Activated CD4-positive, alpha-beta T cell treated with anti-CD3 and anti-CD28 coated beads, Interleukin-2, amount 10 ng/mL, durations not matched to agents 7 days and 5 days (primary cell): ENCODE measurements at regions not wholly inside any gene's neighbourhood (a gene's known extent, or its start where the extent isn't known, plus 50 kb on each side); places are given as distances from the start of the nearest gene placed in this dataset.
"Not testable (repeated sequence)": the region's sequence is repeated elsewhere in the genome, so short reads cannot be mapped to it uniquely, and the experiment has no call there.

Experiments used
- CTCF ChIA-PET: fragments of 350-600 bp; sonication (Branson Sonifier 250); formaldehyde crosslinking; loops from one replicate; lab custom pipeline; 2021; ENCODE audit warnings: antibody characterized with exemption; lab: Charles Lee
- POLR2A ChIA-PET: fragments of 350-600 bp; sonication (Branson Sonifier 250); formaldehyde crosslinking; loops from one replicate; lab custom pipeline; 2021; ENCODE audit warnings: antibody characterized with exemption; lab: Charles Lee
- DNase-seq: peaks from one replicate; pipeline ENCODE4 v3.0.0-alpha.2; 2020
- H3K27ac Mint-ChIP-seq: one replicate; pipeline ENCODE4 v1.8.0; 2021; ENCODE audit warnings: mild to moderate bottlenecking, moderate library complexity, mixed read lengths
- H3K27me3 Mint-ChIP-seq: one replicate; pipeline ENCODE4 v1.8.0; 2021; ENCODE audit warnings: mixed read lengths
- H3K36me3 Mint-ChIP-seq: one replicate; pipeline ENCODE4 v1.8.0; 2021; ENCODE audit warnings: low read depth, mixed read lengths
- H3K4me1 Mint-ChIP-seq: one replicate; pipeline ENCODE4 v1.8.0; 2021; ENCODE audit warnings: mixed read lengths
- H3K4me3 Mint-ChIP-seq: one replicate; pipeline ENCODE4 v1.8.0; 2021; ENCODE audit warnings: mild to moderate bottlenecking, moderate library complexity, mixed read lengths
- H3K9me3 Mint-ChIP-seq: one replicate; pipeline ENCODE4 v1.8.0; 2021; ENCODE audit warnings: mixed read lengths

DNA sequence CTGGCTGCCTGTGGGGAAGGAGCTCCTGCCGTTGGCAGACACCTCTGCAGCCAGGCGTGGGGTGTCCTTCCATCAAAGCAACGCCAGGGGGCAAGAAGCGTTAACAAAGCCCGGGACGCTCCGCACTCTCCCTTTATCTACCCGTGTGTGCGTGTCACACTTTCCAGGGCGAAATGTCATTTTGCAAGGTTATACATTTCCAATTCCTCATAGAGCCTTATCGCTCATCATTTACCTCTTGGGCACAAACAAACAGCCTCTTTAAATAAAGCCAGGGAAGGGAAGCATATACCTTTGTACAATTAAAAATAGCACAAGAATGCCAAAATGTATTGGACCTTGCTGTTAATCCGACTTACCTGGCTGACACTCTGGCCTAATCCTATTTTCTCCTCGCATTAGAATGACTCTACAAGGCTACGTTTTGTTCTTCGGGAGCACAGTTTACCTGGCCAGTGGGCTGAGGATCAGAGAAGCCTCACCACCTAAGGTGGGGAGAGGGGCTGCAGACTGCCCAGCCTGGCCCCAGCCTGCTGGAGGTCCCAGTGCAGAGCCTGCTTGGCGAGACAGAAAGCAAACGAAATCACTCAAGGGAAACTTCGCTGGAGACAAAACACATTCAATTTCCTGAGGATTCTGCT is 77.6 kb upstream of the EN2 start:
- Mint-ChIP-seq H3K27me3 (peaks cover 80% of the 10 kb centered on the region), H3K36me3 (no peaks in the 10 kb centered on the region), H3K4me3 (no peak overlapping the region), H3K9me3 (no peaks in the 10 kb centered on the region), H3K27ac (no peak overlapping the region), H3K4me1 (peaks cover 22% of the 10 kb centered on the region)
- CTCF ChIA-PET: interaction anchor here (1.2 to 1.6 kb wide), 3 partner anchors 9 to 93 kb away, joined by 3 to 5 read pairs (median 4); no protein-coding TSS in a partner anchor
- peak; percentile 70 for DNase-seq
- POLR2A ChIA-PET: no interaction called here

DNA sequence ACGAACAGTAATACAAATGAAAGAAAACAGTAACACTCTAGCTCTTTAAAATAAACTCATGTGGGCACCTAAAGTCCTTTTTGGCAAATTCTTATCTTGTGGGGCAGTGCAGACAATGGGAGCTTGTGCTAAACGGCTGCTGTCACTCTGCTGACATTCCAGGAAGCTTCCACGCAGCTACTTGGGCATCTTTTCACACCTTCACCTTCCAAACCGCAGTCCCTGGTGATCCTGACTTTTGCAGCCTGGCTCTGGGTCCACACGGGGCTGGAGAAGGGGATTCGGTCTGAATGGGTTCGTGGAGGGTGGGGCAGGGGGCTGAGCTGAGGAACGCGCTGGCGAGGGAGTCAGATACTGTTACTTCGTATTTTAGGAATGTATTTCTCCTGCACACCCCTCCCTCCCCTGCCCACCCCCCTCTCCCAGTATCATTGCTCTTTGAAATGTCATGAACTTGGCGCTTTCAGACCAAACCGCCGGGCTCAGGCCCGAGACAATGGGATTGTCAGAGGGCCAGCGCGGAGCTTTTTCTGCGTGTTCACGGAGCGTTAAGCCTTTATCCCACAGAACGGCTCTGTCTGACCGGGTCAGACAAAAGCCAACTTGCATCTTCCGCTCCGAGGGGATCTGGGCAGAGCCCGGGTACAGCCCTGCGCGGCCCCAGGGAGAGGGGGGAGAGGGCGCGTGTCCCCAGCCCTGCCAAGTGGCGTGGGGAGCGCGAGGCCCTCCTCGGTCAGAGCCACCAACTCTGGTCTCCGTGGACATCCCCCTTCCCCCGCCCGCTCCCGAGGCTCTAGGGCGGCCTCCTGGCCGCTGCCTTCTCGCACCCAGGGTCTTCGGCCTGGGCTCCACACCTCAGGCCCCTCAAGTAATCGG is 76.7 kb upstream of the EN2 start:
- H3K4me3 Mint-ChIP-seq: no peak overlapping the region
- H3K36me3 Mint-ChIP-seq: no peaks in the 10 kb centered on the region
- ChIA-PET POLR2A (no interaction called here), CTCF (interaction anchor here (0.7 to 1.6 kb wide), 3 partner anchors 8 to 1759 kb away, joined by 3 to 5 read pairs (median 4); no protein-coding TSS in a partner anchor)
- H3K27ac Mint-ChIP-seq: no peak overlapping the region
- peaks cover 14% of the 10 kb centered on the region for H3K4me1 Mint-ChIP-seq
- peaks cover 73% of the 10 kb centered on the region for H3K27me3 Mint-ChIP-seq
- no peak for DNase-seq
- no peaks in the 10 kb centered on the region for H3K9me3 Mint-ChIP-seq

DNA sequence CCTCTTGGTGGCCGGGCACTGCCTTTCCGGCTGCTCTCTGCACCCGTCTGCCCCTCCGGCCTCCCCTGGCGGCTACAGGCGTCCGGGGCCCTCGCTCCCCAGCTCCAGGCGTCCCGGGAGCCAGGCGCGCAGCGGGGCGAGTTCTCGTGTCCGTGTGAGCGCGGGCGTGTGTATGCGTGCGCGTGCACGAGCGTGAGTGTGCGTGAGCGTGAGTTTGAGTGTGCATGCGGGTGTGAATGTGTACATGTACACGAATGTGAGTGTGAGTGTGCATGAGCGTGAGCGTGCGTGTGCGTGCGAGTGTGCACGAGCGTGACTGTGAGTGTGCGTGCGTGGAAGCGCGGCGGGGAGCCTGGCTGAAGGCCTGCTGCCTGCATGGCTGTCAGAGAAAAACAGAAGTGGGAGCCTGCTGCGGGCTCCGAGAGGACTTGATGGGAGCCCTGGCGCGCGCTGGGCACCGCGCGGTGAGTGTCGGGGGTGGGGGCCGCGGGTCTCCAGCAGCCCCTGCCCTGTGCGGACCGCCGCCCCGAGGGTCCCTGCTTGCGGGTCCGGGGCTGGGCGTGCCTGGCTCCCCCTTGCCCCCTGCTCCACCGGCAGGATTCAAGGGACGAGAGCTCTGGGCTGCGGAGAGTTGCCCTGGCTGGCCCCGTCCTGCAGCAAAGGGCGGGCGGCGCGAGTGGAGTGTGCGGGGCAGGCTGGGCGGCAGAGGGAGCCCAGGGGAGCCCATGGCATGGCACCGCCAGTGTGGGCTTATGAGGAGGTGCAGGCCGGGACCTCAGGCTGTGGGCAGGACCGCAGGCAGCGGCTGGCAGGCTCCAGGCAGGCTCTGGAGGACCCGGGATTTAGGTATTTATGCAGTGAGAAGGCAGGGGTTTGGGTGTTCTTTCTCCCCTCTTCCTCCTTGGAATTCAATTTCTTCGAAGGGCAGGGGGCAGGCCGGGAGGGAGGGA is 75.8 kb upstream of the EN2 start:
- POLR2A ChIA-PET: no interaction called here
- Mint-ChIP-seq H3K36me3 (no peaks in the 10 kb centered on the region), H3K4me3 (no peak overlapping the region), H3K9me3 (no peaks in the 10 kb centered on the region), H3K27ac (no peak overlapping the region), H3K4me1 (peaks cover 13% of the 10 kb centered on the region), H3K27me3 (peaks cover 64% of the 10 kb centered on the region)
- CTCF ChIA-PET: interaction anchor here (0.7 kb wide), 1 partner anchor 1760 kb away, joined by 3 read pairs; no protein-coding TSS in a partner anchor
- no peak for DNase-seq

DNA sequence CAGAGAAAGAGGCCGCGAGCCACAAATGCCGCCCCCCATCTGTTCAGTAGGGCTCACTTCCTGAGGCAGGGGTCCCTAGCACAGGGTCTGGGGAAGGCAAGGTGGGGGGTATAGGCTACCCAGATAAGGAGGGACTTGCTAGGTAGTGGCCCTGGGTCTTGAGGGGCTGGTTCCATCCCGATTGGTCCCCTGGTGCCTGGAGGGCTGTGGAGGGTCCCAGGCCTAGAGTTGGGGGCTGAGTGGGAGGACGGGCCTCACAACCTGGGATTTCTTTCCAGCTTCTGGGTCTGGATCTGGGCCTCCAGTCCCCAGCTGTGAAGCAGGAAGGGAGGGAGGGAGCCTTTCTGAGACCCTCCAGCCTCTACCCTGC is 75.1 kb upstream of the EN2 start:
- Mint-ChIP-seq H3K4me3 (no peak overlapping the region), H3K4me1 (peaks cover 10% of the 10 kb centered on the region), H3K27me3 (peaks cover 63% of the 10 kb centered on the region), H3K27ac (no peak overlapping the region), H3K9me3 (no peaks in the 10 kb centered on the region), H3K36me3 (no peaks in the 10 kb centered on the region)
- ChIA-PET POLR2A (no interaction called here), CTCF (interaction anchor here (0.8 kb wide), 1 partner anchor 12 kb away, joined by 3 read pairs; no protein-coding TSS in a partner anchor)
- DNase-seq: no peak

DNA sequence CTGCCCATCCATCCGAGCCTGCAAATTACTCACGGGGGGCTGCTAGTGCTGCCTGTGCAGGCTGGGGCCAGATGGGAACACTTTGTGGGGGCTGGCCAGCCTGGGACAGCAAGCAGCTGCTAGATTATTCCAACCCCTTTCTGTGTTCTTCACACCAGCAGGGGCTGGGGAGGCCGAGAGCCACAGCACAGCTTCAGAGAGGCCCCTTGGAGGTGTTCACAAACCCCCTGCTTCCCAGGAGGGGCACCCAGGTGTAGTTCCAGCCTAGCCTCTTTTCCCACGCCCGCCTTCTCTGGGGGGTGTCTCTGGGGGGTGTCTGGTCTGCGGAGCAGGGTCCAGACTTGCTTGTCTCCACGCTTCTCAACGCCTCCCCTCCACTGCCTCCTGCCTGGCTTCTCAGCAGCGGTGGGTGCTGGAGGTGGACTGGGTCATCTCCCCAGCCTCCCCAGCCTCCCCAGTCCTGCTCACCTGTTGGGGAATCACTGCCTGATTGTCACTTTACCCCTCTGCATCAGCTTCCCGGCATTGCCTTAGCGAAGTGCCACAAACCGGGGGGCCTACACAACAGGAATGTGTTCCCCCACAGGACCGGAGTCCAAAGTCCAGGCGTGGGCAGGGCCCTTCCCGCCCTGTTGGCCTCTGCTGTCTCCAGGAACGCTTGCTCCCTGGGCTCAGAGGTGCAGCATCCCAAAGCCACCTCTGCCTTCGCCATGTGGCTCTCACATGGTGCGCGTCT is 74.0 kb upstream of the EN2 start:
- Mint-ChIP-seq H3K36me3 (no peaks in the 10 kb centered on the region), H3K9me3 (no peaks in the 10 kb centered on the region), H3K4me1 (peaks cover 5% of the 10 kb centered on the region), H3K27ac (no peak overlapping the region), H3K27me3 (peaks cover 53% of the 10 kb centered on the region), H3K4me3 (no peak overlapping the region)
- POLR2A ChIA-PET: no interaction called here
- DNase-seq: no peak
- CTCF ChIA-PET: interaction anchor here (0.8 kb wide), 1 partner anchor 11 kb away, joined by 3 read pairs; no protein-coding TSS in a partner anchor

DNA sequence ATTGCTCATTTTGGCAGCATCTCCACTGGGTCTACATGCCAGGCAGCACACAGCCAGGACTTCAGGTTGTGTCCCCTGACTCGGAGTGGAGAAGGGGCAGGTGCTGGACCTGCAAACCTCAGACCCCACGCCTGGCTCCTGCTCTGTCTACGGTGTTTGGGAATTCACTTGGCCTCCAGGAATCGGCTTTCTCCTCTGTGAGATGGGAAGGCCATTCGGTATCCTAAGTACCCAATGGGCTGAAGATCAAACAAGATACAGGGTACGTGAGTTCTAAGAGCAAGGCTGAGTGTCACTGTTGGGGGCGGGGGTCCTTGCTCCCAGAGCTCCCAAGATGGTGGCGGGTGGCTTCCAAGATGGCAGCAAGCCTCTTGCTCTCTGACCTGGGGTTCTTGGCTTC is 73.2 kb upstream of the EN2 start:
- no peak for DNase-seq
- Mint-ChIP-seq H3K36me3 (no peaks in the 10 kb centered on the region), H3K4me1 (peaks cover 5% of the 10 kb centered on the region), H3K27me3 (peaks cover 45% of the 10 kb centered on the region), H3K27ac (no peak overlapping the region), H3K4me3 (no peak overlapping the region), H3K9me3 (no peaks in the 10 kb centered on the region)
- POLR2A ChIA-PET: no interaction called here
- CTCF ChIA-PET: no interaction called here

DNA sequence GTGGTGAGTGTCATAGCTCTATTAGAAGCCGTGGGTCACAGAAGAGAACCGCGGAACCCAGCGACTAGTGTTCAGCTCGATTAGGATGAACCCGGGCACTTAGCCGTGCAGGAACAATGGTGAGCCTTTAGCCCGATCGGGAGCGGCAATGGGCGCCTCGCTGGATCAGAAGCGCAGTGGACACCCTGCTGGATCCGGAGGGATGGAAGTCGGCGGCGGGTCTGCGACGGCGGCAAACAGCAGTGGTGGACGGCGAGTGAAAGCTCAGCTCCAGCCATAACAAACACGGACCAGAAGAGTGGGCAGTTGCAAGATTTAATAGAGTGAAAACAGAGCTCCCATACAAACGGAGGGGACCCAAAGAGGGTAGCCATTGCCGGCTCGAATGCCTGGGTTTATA is 72.7 kb upstream of the EN2 start:
- CTCF ChIA-PET: interaction anchor here (1.1 kb wide), 1 partner anchor 1124 kb away, joined by 3 read pairs; no protein-coding TSS in a partner anchor
- H3K36me3 Mint-ChIP-seq, H3K4me3 Mint-ChIP-seq, H3K9me3 Mint-ChIP-seq, DNase-seq, POLR2A ChIA-PET, H3K4me1 Mint-ChIP-seq, H3K27ac Mint-ChIP-seq: not testable (repeated sequence)
- peaks cover 40% of the 10 kb centered on the region for H3K27me3 Mint-ChIP-seq

DNA sequence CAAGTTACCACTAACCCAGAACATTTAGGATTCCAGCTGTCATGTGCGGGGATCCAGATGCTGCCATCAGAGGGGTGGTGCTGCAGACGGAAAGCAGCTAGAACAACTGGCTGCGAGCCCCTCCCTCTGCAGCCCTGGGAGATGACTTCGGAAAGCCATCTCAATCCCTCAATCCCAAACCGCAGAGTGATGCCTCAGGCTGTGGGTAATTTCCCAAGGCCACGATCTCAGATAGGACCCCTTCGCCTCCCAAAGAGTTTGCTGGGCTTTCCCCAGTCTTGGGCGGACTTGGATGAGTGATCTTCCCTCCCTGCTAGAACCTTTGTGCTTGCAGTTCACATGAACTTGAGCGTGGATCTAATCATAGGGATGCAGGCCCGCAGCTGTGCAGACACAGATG is 71.3 kb upstream of the EN2 start:
- no peak overlapping the region for H3K4me3 Mint-ChIP-seq
- H3K36me3 Mint-ChIP-seq: no peaks in the 10 kb centered on the region
- POLR2A ChIA-PET: no interaction called here
- peaks cover 3% of the 10 kb centered on the region for H3K4me1 Mint-ChIP-seq
- no peak for DNase-seq
- CTCF ChIA-PET: no interaction called here
- H3K27me3 Mint-ChIP-seq: peaks cover 28% of the 10 kb centered on the region
- no peaks in the 10 kb centered on the region for H3K9me3 Mint-ChIP-seq
- no peak overlapping the region for H3K27ac Mint-ChIP-seq

DNA sequence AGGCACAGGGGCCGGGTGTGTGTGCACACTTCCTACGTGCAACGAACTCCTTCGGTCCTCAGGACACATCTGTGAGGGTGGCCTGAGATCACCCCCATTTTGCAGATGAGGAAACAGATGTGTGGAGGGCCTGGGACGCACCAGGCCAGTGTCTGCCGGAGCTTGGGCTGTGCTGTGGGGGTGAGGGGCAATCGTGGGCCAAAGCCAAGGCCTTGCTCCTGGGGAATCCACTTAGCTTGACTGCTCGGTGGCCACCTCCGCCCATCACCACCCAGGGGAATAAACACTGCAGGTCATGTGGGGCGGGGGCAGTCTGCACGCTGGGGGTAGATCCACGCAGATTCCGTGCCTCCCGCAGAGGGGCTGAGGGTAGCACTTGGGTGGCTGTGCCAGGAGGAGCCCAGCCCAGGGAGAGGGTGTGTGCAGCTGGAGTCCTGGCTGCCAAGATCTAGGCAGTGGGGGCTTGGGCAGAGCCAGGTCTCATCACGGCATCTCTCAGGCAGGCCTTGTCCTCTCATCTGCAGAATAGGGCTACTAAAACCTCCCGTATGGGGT is 70.8 kb upstream of the EN2 start:
- ChIA-PET CTCF (no interaction called here), POLR2A (no interaction called here)
- no peaks in the 10 kb centered on the region for H3K9me3 Mint-ChIP-seq
- H3K36me3 Mint-ChIP-seq: no peaks in the 10 kb centered on the region
- H3K27me3 Mint-ChIP-seq: peaks cover 24% of the 10 kb centered on the region
- no peaks in the 10 kb centered on the region for H3K4me1 Mint-ChIP-seq
- DNase-seq: no peak
- no peak overlapping the region for H3K27ac Mint-ChIP-seq
- no peak overlapping the region for H3K4me3 Mint-ChIP-seq

DNA sequence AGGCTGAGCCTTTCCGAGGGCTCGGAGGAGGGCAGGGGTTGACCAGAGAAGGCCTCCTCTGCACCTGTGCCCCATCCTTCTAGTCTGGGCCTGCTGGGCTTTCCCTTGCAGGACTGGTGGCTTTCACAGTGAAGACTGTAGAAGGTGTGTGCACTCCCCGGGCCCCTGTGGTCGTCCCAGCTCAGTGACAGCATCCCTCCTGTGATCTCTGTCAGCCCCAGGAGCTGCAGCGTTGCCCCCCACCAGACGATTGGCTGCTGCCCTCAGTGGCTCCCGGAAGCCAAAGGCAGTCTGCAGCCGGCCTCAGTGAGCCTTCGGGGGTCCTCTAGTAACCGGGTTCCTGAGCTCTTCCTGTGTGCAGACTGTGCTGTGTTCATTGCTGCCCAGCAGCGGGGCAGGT is 69.4 kb upstream of the EN2 start:
- CTCF ChIA-PET: no interaction called here
- no peaks in the 10 kb centered on the region for H3K36me3 Mint-ChIP-seq

DNA sequence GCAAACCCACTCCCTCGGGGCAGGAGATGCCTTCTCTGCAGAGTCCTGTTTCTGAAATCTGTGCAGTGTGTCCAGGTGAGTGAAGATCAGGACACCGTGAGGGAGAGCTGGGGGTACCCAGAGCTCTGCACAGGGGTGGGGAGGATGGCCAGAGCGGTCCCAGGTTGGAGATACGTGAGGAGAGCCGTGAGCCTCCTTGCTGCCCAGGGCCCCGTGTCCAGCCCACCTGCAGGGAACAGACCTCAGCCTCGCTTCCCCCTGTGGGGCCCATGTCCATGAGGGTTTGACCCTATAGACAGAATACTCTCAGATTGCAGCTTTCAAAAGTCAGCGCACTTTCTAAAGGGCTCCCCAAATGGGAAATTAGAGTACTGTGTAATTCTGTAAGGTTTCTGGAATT is 66.5 kb upstream of the EN2 start:
- H3K4me1 Mint-ChIP-seq: no peaks in the 10 kb centered on the region
- CTCF ChIA-PET: interaction anchor here (0.5 to 0.7 kb wide), 2 partner anchors 56 to 378 kb away, joined by 3 read pairs; no protein-coding TSS in a partner anchor
- DNase-seq: no peak
- peaks cover 12% of the 10 kb centered on the region for H3K27me3 Mint-ChIP-seq
- POLR2A ChIA-PET: no interaction called here
- no peaks in the 10 kb centered on the region for H3K9me3 Mint-ChIP-seq
- no peaks in the 10 kb centered on the region for H3K36me3 Mint-ChIP-seq
- H3K4me3 Mint-ChIP-seq: no peak overlapping the region
- H3K27ac Mint-ChIP-seq: no peak overlapping the region

More for the DNA sequence above, 69.4 kb upstream of the EN2 start:
- Mint-ChIP-seq H3K4me3 (no peak overlapping the region), H3K27ac (no peak overlapping the region), H3K9me3 (no peaks in the 10 kb centered on the region), H3K27me3 (peaks cover 13% of the 10 kb centered on the region), H3K4me1 (no peaks in the 10 kb centered on the region)
- POLR2A ChIA-PET: no interaction called here
- no peak for DNase-seq
